Skin of body (tissue), 1 donor: ENCODE measurements at regions not wholly inside any gene's neighbourhood (a gene's known extent, or its start where the extent isn't known, plus 50 kb on each side); places are given as distances from the start of the nearest gene placed in this dataset.
"Not testable (repeated sequence)": the region's sequence is repeated elsewhere in the genome, so short reads cannot be mapped to it uniquely, and the experiment has no call there.

Source experiments
- DNase-seq: peaks from one replicate; lab custom pipeline; 2025; lab: John Stamatoyannopoulos, UW

- no peak for DNase-seq
These were observed 121.8 kb upstream of the DNAJC10 start for GRCh38 chr2:182594286-182594685.

GRCh38 chr2:182595650-182596049 is 120.4 kb upstream of the DNAJC10 start:
- no peak for DNase-seq

GRCh38 chr2:182597570-182598295 is 118.3 kb upstream of the DNAJC10 start:
- DNase-seq: no peak

DNA sequence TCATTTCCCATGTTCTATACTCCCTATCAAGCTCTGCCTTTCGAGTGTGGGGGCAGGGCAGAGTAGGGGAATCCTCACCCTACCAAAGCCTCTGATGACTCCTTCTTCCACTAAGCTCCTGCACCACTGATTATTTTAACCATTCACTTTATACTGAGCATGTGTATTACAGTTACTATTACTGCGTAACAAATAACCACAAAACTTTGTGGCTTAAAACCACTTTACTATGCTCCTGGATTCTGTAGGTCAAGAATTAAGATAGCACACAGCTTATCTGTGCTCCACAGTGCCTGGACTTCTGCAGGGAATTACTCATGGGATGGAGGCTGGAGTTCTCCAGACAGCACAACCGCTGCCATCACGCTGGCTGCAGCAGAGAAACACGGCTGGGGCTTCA is 117.4 kb upstream of the DNAJC10 start:
- DNase-seq: no peak

DNA sequence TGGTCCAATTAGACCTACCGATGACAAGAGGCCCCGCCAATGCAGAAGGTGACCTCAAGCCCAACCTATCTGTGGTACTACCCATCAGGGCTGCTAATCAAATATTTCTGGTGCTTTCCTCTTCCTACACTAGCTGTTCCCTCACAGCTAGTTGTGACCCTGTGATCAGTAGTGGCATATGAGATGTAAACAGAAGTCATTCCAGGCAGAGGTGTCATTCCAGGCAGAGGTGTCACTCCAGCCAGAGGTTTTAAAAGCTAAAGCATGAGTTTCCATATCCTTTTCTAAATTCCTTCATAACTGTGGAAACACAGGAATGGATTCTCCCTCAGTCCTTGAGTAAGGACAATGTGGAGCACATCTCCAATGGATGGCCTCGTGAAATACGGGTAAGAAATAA is 110.9 kb upstream of the DNAJC10 start:
- no peak for DNase-seq

DNA sequence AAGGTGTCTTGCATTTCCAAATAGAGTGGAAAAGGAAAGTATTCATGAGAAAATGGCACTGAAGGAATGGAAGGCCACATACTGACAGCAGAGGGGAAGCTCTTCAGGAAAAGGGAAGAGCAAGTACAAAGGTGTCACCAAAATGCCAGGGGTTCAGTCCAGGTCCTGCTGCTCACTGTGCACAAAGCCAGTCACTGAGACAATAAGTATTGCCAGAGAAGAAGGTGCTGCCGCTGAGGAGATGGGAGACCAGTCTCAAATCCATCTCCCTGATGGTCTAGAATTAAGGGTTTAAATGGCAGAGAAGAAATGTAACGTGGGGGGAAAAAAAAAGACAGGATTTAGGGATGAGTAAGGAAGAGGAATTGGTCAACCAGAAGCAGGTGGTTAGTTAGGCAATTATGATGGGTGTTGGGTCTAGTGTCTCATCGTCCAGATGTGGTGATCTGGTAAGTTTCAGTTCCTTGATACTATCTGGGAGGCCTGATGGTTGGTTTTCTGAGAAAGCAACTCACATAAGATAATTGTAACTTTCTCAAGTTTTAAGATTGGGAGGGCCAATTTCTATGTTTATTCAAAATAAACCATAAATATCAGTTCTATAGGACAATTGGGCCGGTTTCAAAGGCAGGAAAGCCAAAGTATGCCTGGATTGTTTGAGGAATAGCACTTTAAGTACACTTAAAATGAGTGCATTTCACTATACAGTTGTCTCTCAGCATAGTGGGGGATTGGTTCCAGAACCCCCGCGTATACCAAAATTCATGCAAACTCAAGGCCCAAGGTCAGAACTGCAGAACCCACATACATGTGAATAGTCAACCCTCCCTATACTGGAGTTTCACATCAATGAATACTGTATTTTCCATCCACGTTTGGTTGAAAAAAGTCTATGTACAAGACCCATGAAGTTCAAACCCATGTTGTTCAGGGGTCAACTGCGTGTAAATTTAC is 109.1 kb upstream of the DNAJC10 start:
- DNase-seq: no peak

DNA sequence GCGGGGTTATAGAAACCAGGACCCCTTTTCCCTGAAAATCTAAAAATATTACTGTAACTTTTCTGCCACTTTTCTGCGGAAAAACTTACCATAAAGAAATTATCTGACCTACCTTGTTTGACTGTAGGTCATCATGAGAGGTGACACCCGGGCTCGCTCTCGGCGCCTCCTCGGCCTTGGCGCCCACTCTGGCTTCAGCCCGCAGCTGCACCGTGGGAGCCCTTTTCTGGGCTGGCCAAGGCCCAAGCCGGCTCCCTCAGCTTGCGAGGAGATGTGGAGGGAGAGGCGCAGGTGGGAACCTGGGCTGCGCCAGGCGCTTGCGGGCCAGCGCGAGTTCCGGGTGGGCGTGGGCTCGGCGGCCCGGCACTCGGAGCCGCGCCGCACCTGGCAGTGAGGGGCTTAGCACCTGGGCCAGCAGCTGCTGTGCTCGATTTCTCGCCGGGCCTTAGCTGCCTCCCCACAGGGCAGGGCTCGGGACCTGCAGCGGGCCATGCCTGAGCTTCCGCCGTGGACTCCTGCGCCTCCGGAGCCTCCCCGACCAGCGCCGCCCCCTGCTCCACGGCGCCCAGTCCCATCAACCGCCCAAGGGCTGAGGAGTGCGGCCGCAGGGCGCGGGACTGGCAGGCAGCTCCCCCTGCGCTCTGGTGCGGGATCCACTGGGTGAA is 107.7 kb upstream of the DNAJC10 start:
- DNase-seq: no peak

DNA sequence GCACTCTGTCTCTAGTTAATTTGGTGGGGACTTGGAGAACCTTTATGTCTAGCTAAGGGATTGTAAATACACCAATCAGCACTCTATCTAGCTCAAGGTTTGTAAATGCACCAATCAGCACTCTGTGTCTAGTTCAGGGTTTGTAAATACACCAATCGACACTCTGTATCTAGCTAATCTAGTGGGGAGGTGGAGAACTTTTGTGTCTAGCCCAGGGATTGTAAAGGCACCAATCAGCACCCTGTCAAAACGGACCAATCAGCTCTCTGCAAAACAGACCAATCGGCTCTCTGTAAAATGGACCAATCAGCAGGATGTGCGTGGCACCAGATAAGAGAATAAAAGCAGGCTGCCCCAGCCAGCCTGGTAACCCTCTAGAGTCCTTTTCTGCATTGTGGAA is 107.1 kb upstream of the DNAJC10 start:
- DNase-seq: not testable (repeated sequence)

DNA sequence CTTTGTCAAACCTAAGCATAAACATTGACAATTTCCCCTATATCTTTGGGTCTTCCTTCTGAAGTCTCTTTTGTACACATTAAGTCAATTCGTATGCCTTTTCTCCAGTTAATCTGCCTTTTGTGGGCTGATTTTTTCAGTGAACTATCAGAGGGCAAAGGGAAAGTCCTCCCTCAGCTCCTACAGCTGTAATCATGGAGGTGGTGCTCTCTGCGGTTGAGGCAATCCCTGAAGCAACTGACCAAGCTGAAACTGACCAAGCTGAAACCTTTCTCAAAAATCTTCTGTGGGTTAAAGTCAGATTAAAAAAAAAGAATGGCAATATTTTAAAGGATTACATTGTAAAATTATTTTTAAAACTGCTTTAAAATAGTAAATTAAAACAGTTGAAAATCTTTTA is 105.8 kb upstream of the DNAJC10 start:
- DNase-seq: no peak

GRCh38 chr2:182611009-182611408 is 105.0 kb upstream of the DNAJC10 start:
- no peak for DNase-seq

- no peak for DNase-seq
These were observed 101.0 kb upstream of the DNAJC10 start for GRCh38 chr2:182615036-182615435.

GRCh38 chr2:182616471-182617393 is 99.3 kb upstream of the DNAJC10 start:
- DNase-seq: no peak

DNA sequence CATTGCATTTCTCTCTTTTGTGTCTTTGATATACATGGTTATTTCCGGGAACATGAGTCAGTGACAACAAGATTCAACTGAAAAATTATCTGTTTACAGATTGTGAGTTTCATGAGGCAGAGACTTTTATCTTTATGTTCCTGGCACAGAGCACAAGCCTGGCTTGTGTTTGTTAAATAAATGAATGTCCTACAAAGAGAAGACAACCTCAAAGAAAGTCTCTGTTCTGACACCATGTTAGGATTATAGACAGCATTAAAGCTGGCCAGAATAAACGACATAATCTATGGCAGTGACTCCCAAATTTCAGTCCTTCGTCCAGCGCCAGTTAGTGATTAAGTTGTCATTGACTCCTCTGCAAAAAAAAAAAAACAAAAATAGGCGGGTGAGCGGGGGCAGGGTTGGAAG is 97.4 kb upstream of the DNAJC10 start:
- DNase-seq: no peak

DNA sequence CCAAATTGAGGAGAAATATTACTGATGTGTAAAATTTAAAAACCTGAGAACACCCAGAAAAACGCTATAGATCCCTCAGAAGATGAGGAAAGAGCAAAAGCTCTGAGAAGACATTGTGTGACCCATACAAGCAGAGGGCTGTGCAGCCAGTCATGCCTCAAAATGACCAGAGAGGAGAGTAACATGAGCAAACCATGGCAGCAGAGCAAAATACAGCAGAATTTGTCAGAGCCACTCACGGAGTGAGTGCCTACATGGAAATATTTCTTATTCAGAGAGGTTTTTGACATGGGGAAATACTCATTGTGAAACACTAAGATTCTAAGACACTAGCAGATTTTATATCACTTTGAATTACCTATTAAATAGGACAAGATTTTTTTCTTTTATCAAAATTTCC is 96.8 kb upstream of the DNAJC10 start:
- DNase-seq: no peak

DNA sequence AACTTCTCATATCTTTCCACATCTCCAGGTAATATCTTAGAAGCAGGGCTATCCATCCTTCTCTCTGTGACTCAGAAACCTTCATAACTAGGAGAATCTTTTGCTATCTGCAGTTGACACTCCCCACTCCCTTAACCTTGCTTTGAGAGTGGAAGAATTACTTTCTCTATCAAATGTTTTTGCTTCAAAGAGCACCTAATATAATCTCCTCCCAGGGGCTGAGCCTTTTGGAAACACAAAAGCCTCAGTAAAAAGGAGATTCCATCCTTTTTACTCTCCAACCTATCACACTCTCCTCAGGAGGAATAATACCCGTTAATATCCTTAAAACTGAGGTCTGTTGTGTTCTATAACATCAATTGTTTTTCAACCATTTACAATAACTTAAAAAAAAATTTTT is 94.9 kb upstream of the DNAJC10 start:
- DNase-seq: no peak

DNA sequence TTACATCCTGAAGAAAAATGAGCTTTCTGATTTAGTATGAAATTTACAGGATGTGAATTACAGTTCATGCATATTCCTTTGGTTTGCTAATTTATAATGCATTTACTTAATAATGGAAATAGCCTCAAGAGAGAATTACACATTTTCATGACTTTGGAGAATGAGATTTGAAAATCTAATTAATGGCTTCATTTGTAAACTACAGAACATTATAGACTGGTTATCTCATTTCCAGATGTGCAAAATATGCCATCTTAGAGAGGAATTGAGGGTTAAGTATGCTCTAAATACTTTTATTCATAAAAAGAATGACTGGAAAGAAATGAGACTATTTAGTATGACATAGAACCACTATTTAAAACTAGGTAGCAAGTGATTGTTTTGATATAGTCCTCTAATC is 94.2 kb upstream of the DNAJC10 start:
- no peak for DNase-seq

DNA sequence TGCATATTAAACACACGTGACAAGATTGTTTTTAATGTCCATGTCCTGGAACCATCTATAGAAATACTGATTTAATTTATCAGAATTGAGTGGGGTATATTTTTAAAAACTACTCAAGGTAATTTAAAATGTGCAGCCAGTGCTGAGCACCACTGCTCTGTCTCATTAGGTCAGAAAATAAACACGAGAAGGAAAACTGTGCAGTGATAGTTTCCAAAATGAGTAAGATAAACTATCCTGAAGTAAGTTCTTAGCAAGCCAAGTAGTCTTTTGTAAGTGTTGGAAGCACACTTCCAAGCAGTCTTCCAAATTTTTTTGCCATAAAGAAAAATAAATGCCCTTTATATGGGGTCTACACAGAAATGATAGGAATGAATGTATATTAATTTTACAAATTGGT is 93.8 kb upstream of the DNAJC10 start:
- DNase-seq: no peak

DNA sequence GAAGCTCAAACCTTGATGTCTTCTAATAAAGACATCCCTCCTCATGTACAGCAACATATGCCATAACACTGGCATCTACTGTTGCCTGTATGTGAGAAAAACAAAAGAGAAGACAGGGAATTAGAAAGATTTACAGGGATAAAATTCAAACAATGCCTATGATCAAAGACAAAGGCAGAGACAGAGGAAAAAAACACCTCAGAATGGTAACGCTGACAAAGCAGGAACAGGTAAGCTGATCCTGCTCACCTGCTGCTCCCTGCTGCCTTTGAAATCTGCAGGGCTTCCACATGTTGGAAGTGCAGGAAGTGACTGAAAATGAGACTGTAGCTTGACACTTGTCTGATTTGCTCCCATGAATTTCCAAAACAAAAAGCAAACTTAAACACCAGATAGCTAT is 90.2 kb upstream of the DNAJC10 start:
- no peak for DNase-seq

DNA sequence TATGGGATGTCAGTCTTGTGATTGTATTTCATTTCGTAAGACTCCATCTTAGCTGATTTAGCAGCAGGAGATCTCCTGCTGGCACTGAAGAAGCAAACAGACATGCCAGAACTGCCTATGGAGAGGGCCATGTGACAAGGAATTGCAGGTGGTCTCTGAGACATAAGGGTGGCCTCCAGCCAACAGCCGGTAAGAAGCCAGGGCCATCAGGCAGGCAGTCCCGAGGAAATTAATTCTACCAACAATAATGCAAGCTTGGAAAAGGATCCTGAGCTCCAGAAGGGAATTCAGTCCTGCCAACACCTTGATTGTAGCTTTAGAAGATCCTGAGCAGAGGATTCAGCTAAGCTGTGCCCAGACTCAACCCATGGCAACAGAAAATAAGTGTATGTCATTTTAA is 87.1 kb upstream of the DNAJC10 start:
- no peak for DNase-seq

- DNase-seq: no peak
These were observed 85.8 kb upstream of the DNAJC10 start for GRCh38 chr2:182630207-182630606.

GRCh38 chr2:182631299-182631698 is 84.8 kb upstream of the DNAJC10 start:
- no peak for DNase-seq
